ENCODE measurements at regions not wholly inside any gene's neighbourhood (a gene's known extent, or its start where the extent isn't known, plus 50 kb on each side); places are given as distances from the start of the nearest gene placed in this dataset.

GRCh38 chr6:45791211-45792168, 224.2 kb downstream of the CLIC5 start:
- Histone ChIP-seq H3K79me2 (ENCODE audit: insufficient read depth) (no peaks in the 10 kb centered on the region), H3K4me1 (ENCODE audit: insufficient read depth) (peaks cover 22% of the 10 kb centered on the region), H3K9me2 (ENCODE audit: insufficient read depth) (no peaks in the 10 kb centered on the region), H3K27me3 (replicated peaks; ENCODE audit: insufficient read depth) (no peaks in the 10 kb centered on the region), H3K9me3 (ENCODE audit: low read depth) (no peaks in the 10 kb centered on the region), H3K36me3 (ENCODE audit: low read depth) (no peaks in the 10 kb centered on the region), H3F3A (ENCODE audit: insufficient read depth) (peaks cover 26% of the 10 kb centered on the region), H3K4me3 (peak overlapping the region; percentile 38), H3K27ac (peak overlapping the region; percentile 91), H2AFZ (peak overlapping the region; percentile 60), H3K9ac (peak overlapping the region; percentile 56), H4K20me1 (ENCODE audit: insufficient read depth) (no peaks in the 10 kb centered on the region), H3K4me2 (ENCODE audit: unreplicated experiment) (peak overlapping the region; percentile 82)
- 67 to 71% methylated on average over 4 of the region's 4 CpGs for WGBS, 2 experiments (ENCODE audit: low coverage in 1 of 2, low lambda C conversion rate in 2 of 2, missing lambda C conversion rate in 2 of 2)
- no peak for TF ChIP-seq EZH2phosphoT487 (IDR thresholded peaks at IDR 0.05; ENCODE audit: insufficient read depth, low read depth)
- no peak for TF ChIP-seq EZH2 (IDR thresholded peaks at IDR 0.05; ENCODE audit: insufficient read depth, poor library complexity, severe bottlenecking)
- DNase-seq, result peak; percentile 86
- in situ Hi-C loops (cut with MboI), result no loop called here

GRCh38 chr6:45789238-45789637, 226.4 kb downstream of the CLIC5 start:
- H3K9me3 ChIP-seq (ENCODE audit: low read depth), result no peaks in the 10 kb centered on the region
- H3K9ac ChIP-seq, result no peak overlapping the region
- H3K4me2 ChIP-seq (ENCODE audit: unreplicated experiment), result no peak overlapping the region
- DNase-seq, result no peak
- no peaks in the 10 kb centered on the region for H3K79me2 ChIP-seq (ENCODE audit: insufficient read depth)
- TF ChIP-seq EZH2 (IDR thresholded peaks at IDR 0.05; ENCODE audit: insufficient read depth, poor library complexity, severe bottlenecking) (no peak), EZH2phosphoT487 (IDR thresholded peaks at IDR 0.05; ENCODE audit: insufficient read depth, low read depth) (no peak)
- H4K20me1 ChIP-seq (ENCODE audit: insufficient read depth), result no peaks in the 10 kb centered on the region
- H3K36me3 ChIP-seq (ENCODE audit: low read depth), result no peaks in the 10 kb centered on the region
- no peaks in the 10 kb centered on the region for H3K27me3 ChIP-seq (replicated peaks; ENCODE audit: insufficient read depth)
- no peak overlapping the region for H3K4me3 ChIP-seq
- peaks cover 22% of the 10 kb centered on the region for H3K4me1 ChIP-seq (ENCODE audit: insufficient read depth)
- peaks cover 26% of the 10 kb centered on the region for H3F3A ChIP-seq (ENCODE audit: insufficient read depth)
- no peak overlapping the region for H2AFZ ChIP-seq
- H3K9me2 ChIP-seq (ENCODE audit: insufficient read depth), result no peaks in the 10 kb centered on the region
- H3K27ac ChIP-seq, result no peak overlapping the region
- in situ Hi-C loops (cut with MboI), result no loop called here

GRCh38 chr6:45787384-45787783, 228.3 kb downstream of the CLIC5 start:
- H3K4me3 ChIP-seq, result no peak overlapping the region
- no peak overlapping the region for H3K9ac ChIP-seq
- H3F3A ChIP-seq (ENCODE audit: insufficient read depth), result peaks cover 23% of the 10 kb centered on the region
- no peaks in the 10 kb centered on the region for H3K9me2 ChIP-seq (ENCODE audit: insufficient read depth)
- no peaks in the 10 kb centered on the region for H4K20me1 ChIP-seq (ENCODE audit: insufficient read depth)
- in situ Hi-C loops (cut with MboI), result no loop called here
- H3K27me3 ChIP-seq (replicated peaks; ENCODE audit: insufficient read depth), result no peaks in the 10 kb centered on the region
- H3K4me2 ChIP-seq (ENCODE audit: unreplicated experiment), result no peak overlapping the region
- TF ChIP-seq EZH2 (IDR thresholded peaks at IDR 0.05; ENCODE audit: insufficient read depth, poor library complexity, severe bottlenecking) (no peak), EZH2phosphoT487 (IDR thresholded peaks at IDR 0.05; ENCODE audit: insufficient read depth, low read depth) (no peak)
- no peak for DNase-seq
- H2AFZ ChIP-seq, result no peak overlapping the region
- no peaks in the 10 kb centered on the region for H3K36me3 ChIP-seq (ENCODE audit: low read depth)
- no peaks in the 10 kb centered on the region for H3K9me3 ChIP-seq (ENCODE audit: low read depth)
- no peak overlapping the region for H3K27ac ChIP-seq
- WGBS, 2 experiments (ENCODE audit: low coverage in 1 of 2, low lambda C conversion rate in 2 of 2, missing lambda C conversion rate in 2 of 2), result 70 to 81% methylated on average over 3 of the region's 3 CpGs
- peaks cover 22% of the 10 kb centered on the region for H3K4me1 ChIP-seq (ENCODE audit: insufficient read depth)
- H3K79me2 ChIP-seq (ENCODE audit: insufficient read depth), result no peaks in the 10 kb centered on the region

- no peak overlapping the region for H3K4me2 ChIP-seq (ENCODE audit: unreplicated experiment)
- H3K36me3 ChIP-seq (ENCODE audit: low read depth), result no peaks in the 10 kb centered on the region
- DNase-seq, result no peak
- no peaks in the 10 kb centered on the region for H3K9me2 ChIP-seq (ENCODE audit: insufficient read depth)
- 62 to 64% methylated on average over 6 of the region's 6 CpGs for WGBS, 2 experiments (ENCODE audit: low coverage in 1 of 2, low lambda C conversion rate in 2 of 2, missing lambda C conversion rate in 2 of 2)
- no peaks in the 10 kb centered on the region for H3K9me3 ChIP-seq (ENCODE audit: low read depth)
- peaks cover 13% of the 10 kb centered on the region for H3F3A ChIP-seq (ENCODE audit: insufficient read depth)
- H3K4me1 ChIP-seq (ENCODE audit: insufficient read depth), result peaks cover 11% of the 10 kb centered on the region
- H4K20me1 ChIP-seq (ENCODE audit: insufficient read depth), result no peaks in the 10 kb centered on the region
- TF ChIP-seq EZH2phosphoT487 (IDR thresholded peaks at IDR 0.05; ENCODE audit: insufficient read depth, low read depth), result no peak
- no peak for TF ChIP-seq EZH2 (IDR thresholded peaks at IDR 0.05; ENCODE audit: insufficient read depth, poor library complexity, severe bottlenecking)
- no peak overlapping the region for H2AFZ ChIP-seq
- H3K9ac ChIP-seq, result no peak overlapping the region
- no peaks in the 10 kb centered on the region for H3K27me3 ChIP-seq (replicated peaks; ENCODE audit: insufficient read depth)
- no peak overlapping the region for H3K4me3 ChIP-seq
- no peaks in the 10 kb centered on the region for H3K79me2 ChIP-seq (ENCODE audit: insufficient read depth)
- no peak overlapping the region for H3K27ac ChIP-seq
- in situ Hi-C loops (cut with MboI), result no loop called here
Measured at GRCh38 chr6:45786355-45786781, 229.3 kb downstream of the CLIC5 start.
